HuH-7 (cell line): ENCODE measurements at regions not wholly inside any gene's neighbourhood (a gene's known extent, or its start where the extent isn't known, plus 50 kb on each side); places are given as distances from the start of the nearest gene placed in this dataset.

ENCODE experiments used
- DNase-seq: peaks from one replicate; pipeline ENCODE4 v3.0.0; 2011; ENCODE audit warnings: low spot score

GRCh38 chr5:7016999-7017747 lies 303.9 kb downstream of the TENT4A start:
- no peak for DNase-seq

- no peak for DNase-seq
These were observed 305.0 kb downstream of the TENT4A start for GRCh38 chr5:7018198-7018597.

- no peak for DNase-seq
These were observed 305.4 kb downstream of the TENT4A start for GRCh38 chr5:7018601-7019000.

GRCh38 chr5:7036192-7036835 lies 323.1 kb downstream of the TENT4A start:
- no peak for DNase-seq

- no peak for DNase-seq
These were observed 325.8 kb downstream of the TENT4A start for GRCh38 chr5:7039074-7039473.

- no peak for DNase-seq
These were observed 326.9 kb downstream of the TENT4A start for GRCh38 chr5:7040111-7040510.

GRCh38 chr5:7043797-7044196 lies 330.6 kb downstream of the TENT4A start:
- DNase-seq: no peak

GRCh38 chr5:7047511-7048261 lies 334.5 kb downstream of the TENT4A start:
- no peak for DNase-seq

- no peak for DNase-seq
These were observed 337.8 kb downstream of the TENT4A start for GRCh38 chr5:7050986-7051385.

GRCh38 chr5:7053125-7053524 lies 339.9 kb downstream of the TENT4A start:
- no peak for DNase-seq

GRCh38 chr5:7053528-7054209 lies 340.4 kb downstream of the TENT4A start:
- DNase-seq: no peak

GRCh38 chr5:7066471-7067235 lies 329.3 kb upstream of the ADCY2 start:
- no peak for DNase-seq

GRCh38 chr5:7068156-7068555 lies 327.8 kb upstream of the ADCY2 start:
- no peak for DNase-seq

- DNase-seq: no peak
These were observed 327.0 kb upstream of the ADCY2 start for GRCh38 chr5:7068899-7069298.

- no peak for DNase-seq
These were observed 323.8 kb upstream of the ADCY2 start for GRCh38 chr5:7072188-7072587.

- no peak for DNase-seq
These were observed 322.3 kb upstream of the ADCY2 start for GRCh38 chr5:7073666-7074065.

GRCh38 chr5:7074176-7074575 lies 321.8 kb upstream of the ADCY2 start:
- DNase-seq: no peak

GRCh38 chr5:7075470-7075869 lies 320.5 kb upstream of the ADCY2 start:
- no peak for DNase-seq

GRCh38 chr5:7078101-7078500 lies 317.8 kb upstream of the ADCY2 start:
- DNase-seq: no peak

- DNase-seq: peak; percentile 4
These were observed 317.0 kb upstream of the ADCY2 start for GRCh38 chr5:7078901-7079300.

- DNase-seq: no peak
These were observed 315.4 kb upstream of the ADCY2 start for GRCh38 chr5:7080501-7080900.
